ENCODE measurements at regions not wholly inside any gene's neighbourhood (a gene's known extent, or its start where the extent isn't known, plus 50 kb on each side); places are given as distances from the start of the nearest gene placed in this dataset.

- no peak overlapping the region for H2BK5ac ChIP-seq (ENCODE audit: insufficient read length, low read length)
- no peaks in the 10 kb centered on the region for H3K36me3 Mint-ChIP-seq (ENCODE audit: insufficient read depth in 1 of 3, low read depth in 3 of 3)
- no peaks in the 10 kb centered on the region; the same call in 1 of the 2 replicates for H3K4me1 ChIP-seq (ENCODE audit: insufficient read depth, low read length)
- DNase-seq = no peak
- no peak overlapping the region for H3T11ph ChIP-seq (ENCODE audit: low read length)
- H3K27ac Mint-ChIP-seq = no peak overlapping the region
- H3K9me3 ChIP-seq (ENCODE audit: control insufficient read depth, low read depth, low read length) = no peaks in the 10 kb centered on the region
- no peak overlapping the region for H3K14ac ChIP-seq (ENCODE audit: insufficient read depth, low read length)
- TF ChIP-seq CTCF (conservative IDR thresholded peaks at IDR 0.05) = no peak
- H4K8ac ChIP-seq (replicated peaks; ENCODE audit: insufficient read length, low read depth, low read length) = no peak overlapping the region
- no peak overlapping the region for H3K4ac ChIP-seq (ENCODE audit: low read depth, low read length)
- no peaks in the 10 kb centered on the region for H3K23me2 ChIP-seq (ENCODE audit: insufficient read length, low read depth, low read length, poor library complexity, severe bottlenecking)
- H2BK120ac ChIP-seq (ENCODE audit: low read depth, low read length, poor library complexity, severe bottlenecking) = no peak overlapping the region
- H3K79me2 ChIP-seq (ENCODE audit: insufficient read depth, low read length) = no peaks in the 10 kb centered on the region
- no peak overlapping the region for H2BK20ac ChIP-seq (ENCODE audit: low read depth, low read length, poor library complexity, severe bottlenecking)
- peaks cover 3 to 5% of the 10 kb centered on the region in 2 experiments; a peak in 2 of 4 replicates for H3K4me1 Mint-ChIP-seq
- no peak overlapping the region for H3K9ac ChIP-seq (ENCODE audit: extremely low read depth, insufficient read length, low read length)
- H3K23ac ChIP-seq (ENCODE audit: insufficient read length, low read depth, low read length) = no peak overlapping the region
- no peak overlapping the region for H3K4me2 ChIP-seq (ENCODE audit: insufficient read depth, insufficient read length, low read length)
- no peak overlapping the region for H3K27ac ChIP-seq (ENCODE audit: insufficient read length, low read depth, low read length)
- no peaks in the 10 kb centered on the region for H3K27me3 Mint-ChIP-seq (ENCODE audit: low read depth)
- H2BK15ac ChIP-seq (ENCODE audit: low read depth, low read length) = no peak overlapping the region
- no peak overlapping the region for H2AK5ac ChIP-seq (ENCODE audit: insufficient read length, low read length)
- H3K9me3 Mint-ChIP-seq = no peaks in the 10 kb centered on the region; a peak in 1 of 5 replicates
- H3K56ac ChIP-seq (ENCODE audit: insufficient read length, low read depth, low read length) = no peak overlapping the region
- H2BK12ac ChIP-seq (ENCODE audit: insufficient read length, low read depth, low read length) = no peak overlapping the region
- no peak overlapping the region for H3K18ac ChIP-seq (ENCODE audit: insufficient read length, low read depth, low read length)
- H3K27me3 ChIP-seq (ENCODE audit: insufficient read depth, low read length) = no peaks in the 10 kb centered on the region
- no peaks in the 10 kb centered on the region for H3K79me1 ChIP-seq (ENCODE audit: insufficient read depth, low read depth, low read length, poor library complexity, severe bottlenecking)
- H4K5ac ChIP-seq (ENCODE audit: insufficient read length, low read depth, low read length) = no peak overlapping the region
- H3K4me3 Mint-ChIP-seq = no peak overlapping the region
- H4K20me1 ChIP-seq (ENCODE audit: control insufficient read depth, insufficient read depth, insufficient read length) = no peaks in the 10 kb centered on the region
- H2AFZ ChIP-seq (ENCODE audit: low read length) = no peak overlapping the region
- H4K91ac ChIP-seq (ENCODE audit: insufficient read length, low read depth, low read length) = no peak overlapping the region
These were observed 1107.4 kb downstream of the DTWD2 start for GRCh38 chr5:117880932-117881331.
